ENCODE measurements at regions not wholly inside any gene's neighbourhood (a gene's known extent, or its start where the extent isn't known, plus 50 kb on each side); places are given as distances from the start of the nearest gene placed in this dataset.

DNA sequence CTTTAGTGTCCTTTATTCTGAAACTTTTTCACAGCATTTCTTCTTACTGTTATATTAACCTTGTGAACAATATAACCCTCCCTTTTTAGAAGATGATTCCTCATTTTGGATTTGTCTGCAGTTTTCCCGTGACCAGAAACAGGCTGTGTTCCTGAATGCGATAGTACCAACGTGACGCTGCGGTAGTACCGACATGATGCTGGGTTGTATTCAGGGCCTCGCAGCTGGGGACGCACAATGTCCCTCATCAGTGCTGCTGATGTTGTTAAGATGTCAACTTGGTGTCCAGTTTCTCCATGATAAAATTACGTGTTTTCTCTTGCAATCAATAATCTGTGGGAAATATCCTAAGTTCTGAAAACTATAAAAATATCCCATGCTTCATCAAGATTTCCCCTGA, 761.4 kb upstream of the TPTE start:
- no peak for TF ChIP-seq CREB1 (IDR thresholded peaks at IDR 0.05)
- no peak for TF ChIP-seq CREB1 (CRISPR knock-in tag; IDR thresholded peaks at IDR 0.05)
- TF ChIP-seq PPARD (CRISPR knock-in tag; IDR thresholded peaks at IDR 0.05) = no peak
- TF ChIP-seq GTF2B (IDR thresholded peaks at IDR 0.05; ENCODE audit: extremely low read depth, insufficient read length) = no peak
